ENCODE measurements at regions not wholly inside any gene's neighbourhood (a gene's known extent, or its start where the extent isn't known, plus 50 kb on each side); places are given as distances from the start of the nearest gene placed in this dataset.

DNA sequence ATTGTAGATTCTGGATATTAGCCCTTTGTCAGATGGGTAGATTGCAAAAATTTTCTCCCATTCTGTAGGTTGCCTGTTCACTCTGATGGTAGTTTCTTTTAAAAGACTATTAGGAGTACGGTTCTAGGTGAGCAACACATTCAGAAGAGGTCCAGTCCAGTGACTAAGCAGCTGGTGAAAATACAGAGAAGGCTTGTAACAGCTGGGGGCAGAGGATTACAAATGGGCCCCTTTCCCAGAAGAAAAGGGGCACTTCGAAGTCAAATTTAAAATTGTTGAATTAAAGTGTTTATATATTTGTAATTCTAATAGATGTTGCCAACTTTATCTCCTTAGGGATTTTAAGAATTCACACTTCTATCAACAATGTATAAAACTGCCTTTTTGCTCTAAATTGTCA lies 720.5 kb downstream of the TLE4 start:
- no peak for DNase-seq

GRCh38 chr9:80285326-80285725 lies 713.6 kb downstream of the TLE4 start:
- DNase-seq: peak; percentile 4

DNA sequence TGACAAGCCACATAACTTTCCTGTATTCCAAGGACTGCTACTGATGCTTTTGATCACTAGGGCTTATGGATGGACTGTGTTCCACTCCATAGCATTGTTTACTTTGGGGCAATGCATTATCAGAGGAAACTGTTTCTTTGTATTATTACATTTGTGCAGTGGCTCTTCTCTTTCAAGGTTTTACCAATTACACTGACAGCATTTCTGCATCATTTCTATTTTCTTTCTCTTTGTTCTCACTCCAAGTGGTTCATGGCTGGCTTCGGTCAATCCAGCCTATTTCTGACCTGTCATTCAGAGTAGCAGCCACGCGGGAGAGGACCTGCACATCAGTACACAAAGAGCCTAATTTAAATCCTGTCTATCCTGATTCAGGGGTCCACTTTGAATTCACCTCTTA lies 711.0 kb downstream of the TLE4 start:
- no peak for DNase-seq

DNA sequence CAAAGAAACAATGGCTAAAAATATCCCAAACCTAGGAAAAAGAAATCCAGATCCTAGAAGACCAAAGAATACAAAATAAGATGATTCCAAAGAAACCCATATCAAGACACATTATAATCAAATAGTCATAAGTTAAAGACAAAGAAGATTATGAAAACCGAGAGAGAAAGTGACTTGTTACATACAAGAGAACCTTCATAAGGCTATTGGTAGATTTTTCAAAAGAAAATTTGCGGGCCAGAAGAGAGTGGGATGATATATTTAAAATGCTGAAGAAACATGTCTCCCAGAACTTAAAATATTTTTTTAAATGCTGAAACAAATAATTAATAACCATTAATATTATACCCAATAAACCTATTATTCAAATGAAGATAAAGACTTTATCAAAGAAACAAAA lies 687.3 kb downstream of the TLE4 start:
- no peak for DNase-seq

GRCh38 chr9:80251778-80252177 lies 680.0 kb downstream of the TLE4 start:
- DNase-seq: no peak

DNA sequence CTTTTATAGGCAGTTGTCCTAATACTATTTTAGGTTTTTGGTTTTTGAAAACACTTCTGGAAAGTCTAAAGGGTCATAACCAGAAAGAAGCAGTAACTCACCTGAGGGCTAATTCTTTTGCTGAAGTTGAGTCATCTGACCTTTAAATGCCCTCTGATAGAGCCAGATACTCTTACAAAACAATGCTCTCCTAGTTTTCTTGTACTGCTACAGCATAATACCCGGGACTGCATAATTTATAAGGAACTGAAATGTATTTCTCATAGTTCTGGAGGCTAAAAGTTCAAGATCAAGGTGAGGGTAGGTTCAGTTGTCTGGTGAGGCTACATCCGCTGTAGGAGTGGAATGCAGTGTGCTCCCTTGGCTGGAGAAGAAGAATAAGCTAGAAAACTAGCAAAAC lies 670.3 kb downstream of the TLE4 start:
- no peak for DNase-seq

- DNase-seq: no peak
Observed at GRCh38 chr9:80235752-80236151, 664.0 kb downstream of the TLE4 start.

- no peak for DNase-seq
Observed at GRCh38 chr9:80233906-80234305, 662.1 kb downstream of the TLE4 start.

- no peak for DNase-seq
Observed at GRCh38 chr9:80233102-80233843, 661.5 kb downstream of the TLE4 start.

GRCh38 chr9:80231318-80232236 lies 659.8 kb downstream of the TLE4 start:
- no peak for DNase-seq

DNA sequence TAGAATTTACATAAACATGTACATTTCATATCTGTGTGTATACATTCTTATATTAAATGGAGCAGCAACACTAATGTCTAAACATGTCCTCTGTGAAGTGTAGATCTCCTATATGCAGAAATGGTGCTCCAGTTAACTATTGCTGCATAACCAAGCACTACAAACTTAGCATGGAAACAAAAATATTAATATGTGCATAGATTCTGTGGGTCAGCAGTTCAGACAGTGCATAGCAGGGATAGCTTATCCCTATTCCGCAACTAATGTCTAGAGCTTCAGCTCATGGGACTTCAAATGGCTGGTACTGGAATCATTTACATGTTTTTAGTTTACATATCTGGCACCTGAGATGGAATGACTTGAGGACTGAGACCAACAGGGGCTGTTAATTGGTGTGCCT lies 652.1 kb downstream of the TLE4 start:
- no peak for DNase-seq

DNA sequence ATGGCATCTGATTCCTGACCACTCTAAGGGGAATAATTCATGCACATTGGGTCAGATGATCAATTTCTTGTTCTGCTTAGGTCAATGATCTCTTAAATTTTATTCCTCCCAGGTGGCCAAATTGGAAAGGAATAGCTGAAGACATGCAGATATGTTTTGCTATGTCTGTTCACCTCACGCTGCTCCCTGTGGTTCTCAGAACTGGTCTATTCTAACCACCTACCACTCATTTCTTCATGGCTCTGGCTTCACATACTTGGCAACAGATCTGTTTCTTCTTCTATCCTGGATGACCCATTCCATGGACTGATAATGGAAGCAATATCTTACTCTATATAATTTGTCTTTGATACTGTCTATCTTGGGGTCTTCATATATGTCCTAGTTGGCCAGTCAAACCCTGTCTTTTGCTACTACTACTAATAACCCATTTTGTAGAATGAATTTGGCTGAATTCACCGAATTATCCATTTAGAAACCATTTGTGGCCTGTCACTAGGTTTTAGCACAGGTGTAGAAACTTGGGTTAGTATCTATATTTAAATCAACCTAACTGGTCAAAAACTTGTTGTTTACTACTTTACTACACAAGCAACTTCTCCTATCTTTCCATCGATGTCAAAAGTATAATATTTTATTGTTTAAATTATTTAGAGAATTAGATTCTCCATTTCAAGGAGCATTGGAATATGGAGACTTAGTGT lies 650.9 kb downstream of the TLE4 start:
- DNase-seq: no peak

DNA sequence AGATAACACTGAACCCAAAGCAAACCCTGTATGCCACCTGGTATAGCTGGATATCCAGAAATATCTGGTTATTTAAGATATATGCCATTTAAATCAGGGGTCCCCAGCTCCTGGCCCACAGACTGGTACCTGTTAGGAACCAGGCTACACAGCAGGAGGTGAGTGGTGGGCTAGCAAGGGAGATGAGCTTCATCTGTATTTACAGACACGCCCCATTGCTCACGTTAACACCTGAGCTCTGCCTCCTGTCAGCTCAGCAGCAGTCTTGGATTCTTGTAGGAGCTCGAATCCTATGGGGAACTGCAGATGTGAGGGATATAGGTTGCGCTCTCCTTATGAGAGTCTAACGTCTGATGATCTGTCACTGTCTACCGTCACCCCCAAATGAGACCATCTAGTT lies 646.6 kb downstream of the TLE4 start:
- no peak for DNase-seq

DNA sequence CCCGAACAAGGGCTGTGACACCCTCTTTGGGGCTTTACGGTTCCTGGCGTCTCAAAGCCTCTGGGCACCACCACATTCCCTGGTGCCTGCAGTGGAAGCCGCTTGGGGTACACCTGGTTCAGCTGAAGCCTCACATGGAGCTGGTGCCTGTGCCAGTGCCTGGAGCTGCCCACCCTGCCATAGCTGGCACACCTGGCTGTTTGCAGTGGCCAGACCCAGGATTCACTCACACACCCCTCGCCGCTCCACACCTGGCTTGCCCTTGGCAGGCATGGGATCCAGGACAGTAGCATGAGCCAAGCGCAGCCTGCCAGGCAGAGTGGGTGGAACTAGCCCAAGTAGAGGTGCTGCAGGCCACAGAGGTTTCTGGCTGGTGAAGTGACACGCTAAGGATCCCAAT lies 641.8 kb downstream of the TLE4 start:
- no peak for DNase-seq

- no peak for DNase-seq
Observed at GRCh38 chr9:80208696-80209095, 636.9 kb downstream of the TLE4 start.

DNA sequence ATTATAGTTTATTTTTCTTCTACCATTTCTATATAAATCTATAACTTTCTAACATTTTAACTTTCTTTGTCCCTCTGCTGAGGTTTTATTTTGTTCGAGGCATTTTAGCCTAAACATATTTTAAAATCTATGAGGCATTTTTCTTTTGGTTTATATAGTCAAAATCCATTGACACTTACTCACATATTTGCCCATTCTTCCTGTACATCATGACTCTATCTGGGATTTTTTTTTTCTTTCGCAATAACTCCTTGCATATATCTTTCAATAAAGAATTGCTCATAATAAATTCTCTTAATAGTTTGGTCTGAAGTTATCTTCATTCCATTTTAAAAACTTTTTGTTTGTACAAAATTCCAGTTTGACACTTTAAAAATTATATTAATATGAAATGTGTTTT lies 632.3 kb downstream of the TLE4 start:
- DNase-seq: no peak

DNA sequence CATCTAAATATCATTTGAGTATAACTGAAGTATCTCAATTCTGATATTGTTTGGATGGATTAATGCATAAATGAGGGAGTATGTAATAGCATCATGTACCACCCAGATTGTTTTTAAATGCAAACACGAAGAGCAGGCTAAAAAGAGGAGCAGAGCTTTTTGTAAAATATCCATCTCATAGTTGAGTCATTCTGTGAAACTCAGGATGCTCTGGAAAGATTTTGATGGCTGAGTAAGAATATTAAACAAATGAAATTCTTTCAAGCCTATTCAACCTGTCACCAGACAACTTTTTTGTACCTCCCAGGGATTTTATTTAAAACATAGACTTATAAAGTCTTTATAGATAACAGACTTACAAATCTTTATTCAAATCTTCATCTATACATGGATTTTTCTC lies 625.9 kb downstream of the TLE4 start:
- no peak for DNase-seq

GRCh38 chr9:80191108-80191507 lies 619.3 kb downstream of the TLE4 start:
- DNase-seq: no peak

GRCh38 chr9:80188579-80188978 lies 616.8 kb downstream of the TLE4 start:
- DNase-seq: no peak

GRCh38 chr9:80185112-80185738 lies 613.5 kb downstream of the TLE4 start:
- no peak for DNase-seq

GRCh38 chr9:80177949-80178480 lies 606.2 kb downstream of the TLE4 start:
- DNase-seq: no peak

DNA sequence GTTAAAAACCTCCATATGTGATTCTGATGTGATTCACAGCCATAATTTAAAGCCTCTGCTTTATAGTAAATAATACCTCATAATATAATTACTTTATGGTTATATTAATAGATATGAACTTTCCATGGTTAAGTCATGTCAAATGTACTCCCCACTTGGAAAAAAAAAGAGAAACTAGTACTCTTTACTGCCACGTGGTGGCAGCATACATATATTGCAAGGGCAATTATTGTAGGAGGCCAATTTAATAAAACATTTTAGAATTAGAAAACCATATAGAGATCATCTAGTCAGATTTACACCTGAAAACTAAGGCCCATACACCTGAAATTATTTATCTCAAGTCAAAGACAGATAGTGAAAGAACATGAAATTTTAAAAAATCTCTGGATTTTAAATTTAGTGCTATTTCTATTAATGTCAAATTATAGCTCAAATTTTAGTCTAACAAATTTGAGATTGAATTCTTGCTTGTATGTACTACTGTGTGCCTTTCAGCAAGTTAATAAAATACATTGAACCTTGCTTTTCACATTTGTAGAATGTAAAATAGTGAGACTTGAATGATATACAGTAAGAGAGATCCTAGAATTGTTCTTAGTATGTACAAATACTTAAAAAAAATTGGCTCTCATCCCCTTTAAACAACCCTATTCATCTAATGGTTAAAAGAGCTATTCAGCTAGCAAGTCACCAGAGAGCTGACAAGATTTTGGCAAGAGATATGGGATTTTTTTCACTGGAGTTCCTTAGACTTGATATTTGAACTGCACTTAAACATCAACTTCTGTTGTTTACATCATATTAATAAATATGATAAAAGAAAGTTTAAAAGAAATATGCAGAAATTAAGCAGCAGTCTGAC lies 603.8 kb downstream of the TLE4 start:
- DNase-seq: peak; percentile 63
